ENCODE measurements at regions not wholly inside any gene's neighbourhood (a gene's known extent, or its start where the extent isn't known, plus 50 kb on each side); places are given as distances from the start of the nearest gene placed in this dataset.

DNA sequence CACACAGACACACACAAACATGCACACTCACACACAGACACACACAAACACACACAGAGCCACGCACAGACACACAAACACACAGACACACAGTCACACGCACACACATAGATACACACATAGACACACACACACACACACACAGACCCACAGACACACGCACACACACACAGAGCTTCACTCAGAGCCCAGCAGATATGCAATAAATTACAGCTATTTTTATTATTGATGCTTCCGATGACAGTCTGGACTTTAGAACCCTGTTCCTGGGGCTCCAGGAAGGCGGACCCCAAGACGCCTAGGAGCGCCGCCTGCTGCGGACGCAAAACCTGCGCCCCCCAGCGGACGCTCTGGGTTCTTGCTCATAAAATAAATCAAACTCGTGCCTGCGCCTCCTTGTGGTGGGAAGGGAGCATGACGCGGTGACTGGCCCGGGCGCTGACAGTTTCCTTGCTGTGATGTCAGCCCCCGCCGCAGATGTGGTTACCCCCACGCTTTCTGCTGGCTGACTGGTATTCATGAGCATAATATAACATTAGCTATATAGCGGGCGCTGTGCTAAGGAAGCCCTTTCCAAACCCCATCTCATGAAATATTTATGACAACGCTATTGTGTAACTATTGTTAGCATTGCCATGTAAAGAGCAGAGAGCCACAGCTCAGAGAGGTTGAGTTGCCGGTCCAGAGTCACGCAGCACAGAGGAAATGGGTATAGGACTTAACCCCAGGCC, 64.4 kb upstream of the TM9SF2 start:
- TF ChIP-seq, protein P1, sequence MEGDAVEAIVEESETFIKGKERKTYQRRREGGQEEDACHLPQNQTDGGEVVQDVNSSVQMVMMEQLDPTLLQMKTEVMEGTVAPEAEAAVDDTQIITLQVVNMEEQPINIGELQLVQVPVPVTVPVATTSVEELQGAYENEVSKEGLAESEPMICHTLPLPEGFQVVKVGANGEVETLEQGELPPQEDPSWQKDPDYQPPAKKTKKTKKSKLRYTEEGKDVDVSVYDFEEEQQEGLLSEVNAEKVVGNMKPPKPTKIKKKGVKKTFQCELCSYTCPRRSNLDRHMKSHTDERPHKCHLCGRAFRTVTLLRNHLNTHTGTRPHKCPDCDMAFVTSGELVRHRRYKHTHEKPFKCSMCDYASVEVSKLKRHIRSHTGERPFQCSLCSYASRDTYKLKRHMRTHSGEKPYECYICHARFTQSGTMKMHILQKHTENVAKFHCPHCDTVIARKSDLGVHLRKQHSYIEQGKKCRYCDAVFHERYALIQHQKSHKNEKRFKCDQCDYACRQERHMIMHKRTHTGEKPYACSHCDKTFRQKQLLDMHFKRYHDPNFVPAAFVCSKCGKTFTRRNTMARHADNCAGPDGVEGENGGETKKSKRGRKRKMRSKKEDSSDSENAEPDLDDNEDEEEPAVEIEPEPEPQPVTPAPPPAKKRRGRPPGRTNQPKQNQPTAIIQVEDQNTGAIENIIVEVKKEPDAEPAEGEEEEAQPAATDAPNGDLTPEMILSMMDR (conservative IDR thresholded peaks at IDR 0.05), result peak; percentile 99
- TF ChIP-seq ZFX (IDR thresholded peaks at IDR 0.05), result no peak
- H3K27ac ChIP-seq, result no peak overlapping the region

DNA sequence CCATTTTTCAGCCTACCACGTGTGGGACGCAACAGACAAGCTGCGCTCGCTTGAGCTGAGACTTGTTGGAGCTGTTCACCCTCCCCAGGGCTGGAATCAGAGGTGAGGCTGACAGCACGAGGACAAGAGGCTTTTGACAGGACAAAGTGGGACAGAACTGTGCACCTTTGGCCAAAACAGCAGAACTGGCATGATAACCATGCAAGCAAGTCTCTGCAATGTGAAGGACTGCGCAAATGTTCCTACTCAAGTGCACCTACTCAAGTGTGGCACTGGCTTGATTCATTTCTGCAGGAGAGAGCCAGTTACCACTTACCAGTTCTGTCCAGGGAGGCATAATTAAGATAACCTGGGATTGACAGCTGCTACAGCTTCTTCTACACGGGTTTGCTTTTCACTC, 62.2 kb upstream of the TM9SF2 start:
- no peak overlapping the region for H3K27ac ChIP-seq
- TF ChIP-seq, protein P1 (conservative IDR thresholded peaks at IDR 0.05), result no peak
- TF ChIP-seq ZFX (IDR thresholded peaks at IDR 0.05), result no peak

DNA sequence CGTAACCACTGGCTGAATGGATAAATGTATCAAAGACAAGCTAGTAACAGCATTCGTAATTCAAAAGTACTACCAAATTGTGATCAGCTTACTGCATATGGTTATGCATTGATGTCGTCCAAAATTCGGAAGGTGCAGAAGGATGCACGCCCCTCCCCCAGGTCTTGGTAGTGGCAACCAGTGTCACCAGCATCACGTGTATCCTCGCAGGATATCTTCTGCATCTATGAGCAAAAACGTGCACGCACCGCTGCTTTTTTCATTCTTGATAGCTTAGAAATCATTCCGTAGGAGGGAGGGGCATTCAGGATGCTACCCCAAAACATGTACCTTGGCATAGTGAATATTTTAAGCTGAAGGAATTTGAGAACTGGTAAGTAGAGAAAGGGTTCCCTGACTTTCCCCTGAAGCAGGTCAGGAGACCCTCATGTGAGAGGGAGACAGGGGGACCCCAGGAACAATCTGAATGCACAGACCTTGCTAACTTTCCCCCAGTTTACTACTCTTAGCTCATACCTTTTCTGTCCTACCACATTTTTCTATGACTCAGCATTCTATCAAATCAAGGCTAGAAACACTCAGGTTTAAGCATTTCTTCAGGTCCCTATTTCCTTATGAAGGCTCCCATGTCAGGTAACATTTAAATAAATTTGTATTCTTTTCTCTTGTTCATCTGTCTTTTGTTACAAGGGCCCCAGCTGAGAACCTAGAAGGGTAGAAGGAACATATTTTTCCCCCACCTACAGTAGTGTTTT, 61.2 kb upstream of the TM9SF2 start:
- H3K27ac ChIP-seq, result no peak overlapping the region
- TF ChIP-seq, protein P1 (conservative IDR thresholded peaks at IDR 0.05), result no peak
- no peak for TF ChIP-seq ZFX (IDR thresholded peaks at IDR 0.05)

DNA sequence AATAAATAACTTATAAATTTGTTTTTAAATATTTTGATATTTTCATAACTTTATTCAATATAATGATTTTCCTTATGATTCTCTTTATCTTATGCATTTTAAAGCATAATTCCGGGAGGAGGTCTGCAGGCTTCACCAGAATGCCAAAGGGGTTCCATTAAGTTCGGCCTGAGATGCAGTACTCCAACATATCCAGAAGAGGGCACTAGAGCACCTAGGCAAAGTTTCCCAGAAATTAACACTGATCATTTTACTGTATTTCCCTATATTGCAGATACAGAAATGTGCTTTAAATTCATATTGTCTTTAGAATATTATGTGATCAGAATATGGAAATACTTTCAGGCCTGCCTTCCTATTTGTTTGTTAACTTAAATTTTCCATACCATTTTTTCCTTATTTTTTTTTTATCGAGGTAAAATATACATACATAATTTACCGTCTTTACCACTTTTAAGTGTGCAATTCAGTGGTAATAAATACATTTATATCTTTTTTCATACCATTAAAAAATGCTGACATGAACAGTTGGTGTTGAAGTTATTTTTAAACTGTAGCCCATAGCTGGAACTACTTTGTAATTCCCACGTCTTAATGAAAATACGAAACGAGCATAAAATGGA, 58.9 kb upstream of the TM9SF2 start:
- no peak for TF ChIP-seq ZFX (IDR thresholded peaks at IDR 0.05)
- TF ChIP-seq, protein P1 (conservative IDR thresholded peaks at IDR 0.05), result peak; percentile 92

DNA sequence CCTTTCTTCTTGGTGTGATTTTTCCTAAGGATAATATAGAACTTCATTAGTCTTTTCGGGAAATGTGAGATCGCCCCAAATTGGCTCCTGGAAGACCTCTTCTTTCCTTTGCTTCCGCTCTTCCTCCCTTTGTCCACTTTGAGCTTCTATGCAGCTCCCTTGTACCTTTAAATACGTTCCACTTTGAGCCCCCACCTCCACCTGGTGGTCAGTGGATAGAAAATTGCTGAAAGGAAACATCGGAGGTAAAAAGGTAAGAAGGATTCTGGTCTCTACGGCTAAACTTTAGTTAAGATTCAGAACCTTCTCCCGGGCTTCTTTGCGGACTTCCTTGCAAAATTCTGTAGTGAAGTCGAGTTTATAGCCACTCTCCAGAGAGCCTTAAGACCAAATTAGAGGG, 55.0 kb upstream of the TM9SF2 start:
- no peak for TF ChIP-seq ZFX (IDR thresholded peaks at IDR 0.05)
- TF ChIP-seq, protein P1 (conservative IDR thresholded peaks at IDR 0.05), result peak; percentile 4; the same call in 1 of the 2 replicates
- no peak overlapping the region for H3K27ac ChIP-seq

More for the DNA sequence above, 58.9 kb upstream of the TM9SF2 start:
- H3K27ac ChIP-seq, result no peak overlapping the region

DNA sequence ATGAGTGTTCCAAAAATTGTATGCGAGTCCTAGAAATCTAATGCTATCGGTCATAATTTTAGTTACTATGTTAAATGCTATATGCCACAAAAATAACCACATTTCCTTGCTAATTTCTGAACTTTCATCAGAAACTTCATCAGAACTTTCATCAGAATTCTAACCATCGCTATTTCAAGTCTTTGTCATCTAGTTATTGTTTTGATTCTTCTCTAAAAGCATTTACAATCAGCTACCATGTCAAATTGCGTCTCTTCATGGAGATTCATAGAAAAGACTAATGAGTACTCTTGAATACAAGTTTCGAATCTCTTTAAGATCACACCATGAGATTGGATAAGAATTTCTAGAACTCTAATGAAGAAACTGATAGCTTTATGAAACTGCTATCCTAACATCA, 52.7 kb upstream of the TM9SF2 start:
- H3K27ac ChIP-seq, result no peak overlapping the region

More for the DNA sequence above, 52.7 kb upstream of the TM9SF2 start:
- TF ChIP-seq ZFX (IDR thresholded peaks at IDR 0.05), result no peak
- TF ChIP-seq, protein P1 (conservative IDR thresholded peaks at IDR 0.05), result no peak

Data from C4-2B (cell line).